MM.1S (cell line): ENCODE measurements at regions not wholly inside any gene's neighbourhood (a gene's known extent, or its start where the extent isn't known, plus 50 kb on each side); places are given as distances from the start of the nearest gene placed in this dataset.

Experiments
- EZH2 ChIP-seq: fragments of 300-600 bp; sonication (generic); optimal IDR thresholded peaks from 2 replicates; pipeline ENCODE3; 2017; ENCODE audit warnings: low read depth, mild to moderate bottlenecking, antibody characterized with exemption, low read length, mixed read lengths
- TF ChIP-seq, protein P1 (sequence below): fragments of 300-600 bp; sonication (generic); IDR thresholded peaks from 2 replicates; pipeline ENCODE4 v1.5.1; 2016; ENCODE audit warnings: antibody characterized with exemption, low read length, mixed read lengths

GRCh38 chr10:4459531-4459930 lies 366.5 kb upstream of the AKR1E2 start:
- TF ChIP-seq EZH2: no peak
- TF ChIP-seq, protein P1, sequence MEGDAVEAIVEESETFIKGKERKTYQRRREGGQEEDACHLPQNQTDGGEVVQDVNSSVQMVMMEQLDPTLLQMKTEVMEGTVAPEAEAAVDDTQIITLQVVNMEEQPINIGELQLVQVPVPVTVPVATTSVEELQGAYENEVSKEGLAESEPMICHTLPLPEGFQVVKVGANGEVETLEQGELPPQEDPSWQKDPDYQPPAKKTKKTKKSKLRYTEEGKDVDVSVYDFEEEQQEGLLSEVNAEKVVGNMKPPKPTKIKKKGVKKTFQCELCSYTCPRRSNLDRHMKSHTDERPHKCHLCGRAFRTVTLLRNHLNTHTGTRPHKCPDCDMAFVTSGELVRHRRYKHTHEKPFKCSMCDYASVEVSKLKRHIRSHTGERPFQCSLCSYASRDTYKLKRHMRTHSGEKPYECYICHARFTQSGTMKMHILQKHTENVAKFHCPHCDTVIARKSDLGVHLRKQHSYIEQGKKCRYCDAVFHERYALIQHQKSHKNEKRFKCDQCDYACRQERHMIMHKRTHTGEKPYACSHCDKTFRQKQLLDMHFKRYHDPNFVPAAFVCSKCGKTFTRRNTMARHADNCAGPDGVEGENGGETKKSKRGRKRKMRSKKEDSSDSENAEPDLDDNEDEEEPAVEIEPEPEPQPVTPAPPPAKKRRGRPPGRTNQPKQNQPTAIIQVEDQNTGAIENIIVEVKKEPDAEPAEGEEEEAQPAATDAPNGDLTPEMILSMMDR: no peak
